M059J (cell line): ENCODE measurements at regions not wholly inside any gene's neighbourhood (a gene's known extent, or its start where the extent isn't known, plus 50 kb on each side); places are given as distances from the start of the nearest gene placed in this dataset.

Experiments used
- DNase-seq: peaks from one replicate; pipeline ENCODE4 v3.0.0-alpha.2; 2012; ENCODE audit warnings: low read depth

GRCh38 chr9:135338546-135338945 is 141.0 kb upstream of the PPP1R26 start:
- no peak for DNase-seq

GRCh38 chr9:135339378-135339973 is 140.1 kb upstream of the PPP1R26 start:
- DNase-seq: no peak

GRCh38 chr9:135340143-135340655 is 139.4 kb upstream of the PPP1R26 start:
- no peak for DNase-seq

- DNase-seq: no peak
Measured at GRCh38 chr9:135340726-135341475, 138.7 kb upstream of the PPP1R26 start.

- DNase-seq: no peak
Measured at GRCh38 chr9:135341612-135342169, 137.9 kb upstream of the PPP1R26 start.

GRCh38 chr9:135342206-135343130 is 137.1 kb upstream of the PPP1R26 start:
- no peak for DNase-seq

GRCh38 chr9:135343136-135343535 is 136.4 kb upstream of the PPP1R26 start:
- DNase-seq: no peak

GRCh38 chr9:135343837-135344522 is 135.6 kb upstream of the PPP1R26 start:
- peak; percentile 8 for DNase-seq

- DNase-seq: no peak
Measured at GRCh38 chr9:135344523-135344901, 135.1 kb upstream of the PPP1R26 start.

GRCh38 chr9:135344915-135345500 is 134.6 kb upstream of the PPP1R26 start:
- no peak for DNase-seq

- DNase-seq: no peak
Measured at GRCh38 chr9:135345775-135346433, 133.7 kb upstream of the PPP1R26 start.

- no peak for DNase-seq
Measured at GRCh38 chr9:135346438-135347050, 133.0 kb upstream of the PPP1R26 start.

- peak; percentile 7 for DNase-seq
Measured at GRCh38 chr9:135347461-135347860, 132.1 kb upstream of the PPP1R26 start.

GRCh38 chr9:135348076-135348787 is 131.3 kb upstream of the PPP1R26 start:
- DNase-seq: no peak

- no peak for DNase-seq
Measured at GRCh38 chr9:135348788-135349150, 130.8 kb upstream of the PPP1R26 start.

GRCh38 chr9:135349212-135350002 is 130.2 kb upstream of the PPP1R26 start:
- DNase-seq: no peak

- no peak for DNase-seq
Measured at GRCh38 chr9:135350003-135350315, 129.6 kb upstream of the PPP1R26 start.

GRCh38 chr9:135353935-135354334 is 125.6 kb upstream of the PPP1R26 start:
- DNase-seq: no peak

- DNase-seq: no peak
Measured at GRCh38 chr9:135355521-135356011, 124.0 kb upstream of the PPP1R26 start.
